ENCODE measurements at regions not wholly inside any gene's neighbourhood (a gene's known extent, or its start where the extent isn't known, plus 50 kb on each side); places are given as distances from the start of the nearest gene placed in this dataset.
A peak's percentile ranks its signal among the peaks of the same experiment; 100 is the strongest.

GRCh38 chr6:21381331-21381963 is 212.1 kb upstream of the SOX4 start:
- DNase-seq (ENCODE audit: low read depth in 3 of 3) = no peak

- DNase-seq (ENCODE audit: low read depth in 3 of 3) = no peak
Measured at GRCh38 chr6:21382821-21383449, 210.6 kb upstream of the SOX4 start.

GRCh38 chr6:21383450-21384085 is 210.0 kb upstream of the SOX4 start:
- no peak for DNase-seq (ENCODE audit: low read depth in 3 of 3)

GRCh38 chr6:21384216-21384615 is 209.3 kb upstream of the SOX4 start:
- no peak for DNase-seq (ENCODE audit: low read depth in 3 of 3)

GRCh38 chr6:21386744-21387143 is 206.8 kb upstream of the SOX4 start:
- no peak for DNase-seq (ENCODE audit: low read depth in 3 of 3)

- DNase-seq (ENCODE audit: low read depth in 3 of 3) = no peak
Measured at GRCh38 chr6:21390532-21391213, 202.9 kb upstream of the SOX4 start.

GRCh38 chr6:21392177-21392576 is 201.4 kb upstream of the SOX4 start:
- DNase-seq (ENCODE audit: low read depth in 3 of 3) = no peak

GRCh38 chr6:21393441-21394165 is 199.9 kb upstream of the SOX4 start:
- DNase-seq (ENCODE audit: low read depth in 3 of 3) = no peak

- no peak for DNase-seq (ENCODE audit: low read depth in 3 of 3)
Measured at GRCh38 chr6:21395121-21395520, 198.4 kb upstream of the SOX4 start.

GRCh38 chr6:21396313-21396712 is 197.2 kb upstream of the SOX4 start:
- no peak for DNase-seq (ENCODE audit: low read depth in 3 of 3)

GRCh38 chr6:21398741-21399325 is 194.7 kb upstream of the SOX4 start:
- DNase-seq (ENCODE audit: low read depth in 3 of 3) = no peak

- DNase-seq (ENCODE audit: low read depth in 3 of 3) = peak in 2 of 3 donors; percentile 7
Measured at GRCh38 chr6:21402368-21402767, 191.2 kb upstream of the SOX4 start.

- no peak for DNase-seq (ENCODE audit: low read depth in 3 of 3)
Measured at GRCh38 chr6:21404577-21404976, 189.0 kb upstream of the SOX4 start.

GRCh38 chr6:21406316-21406715 is 187.2 kb upstream of the SOX4 start:
- no peak for DNase-seq (ENCODE audit: low read depth in 3 of 3)

GRCh38 chr6:21409231-21409630 is 184.3 kb upstream of the SOX4 start:
- no peak for DNase-seq (ENCODE audit: low read depth in 3 of 3)

GRCh38 chr6:21413428-21413827 is 180.1 kb upstream of the SOX4 start:
- no peak for DNase-seq (ENCODE audit: low read depth in 3 of 3)

GRCh38 chr6:21414065-21414464 is 179.5 kb upstream of the SOX4 start:
- no peak for DNase-seq (ENCODE audit: low read depth in 3 of 3)

GRCh38 chr6:21420146-21420878 is 173.2 kb upstream of the SOX4 start:
- no peak for DNase-seq (ENCODE audit: low read depth in 3 of 3)

- no peak for DNase-seq (ENCODE audit: low read depth in 3 of 3)
Measured at GRCh38 chr6:21420926-21421325, 172.6 kb upstream of the SOX4 start.

GRCh38 chr6:21423106-21423854 is 170.3 kb upstream of the SOX4 start:
- DNase-seq (ENCODE audit: low read depth in 3 of 3) = no peak
